Cardiac fibroblast (primary cell): ENCODE measurements at regions not wholly inside any gene's neighbourhood (a gene's known extent, or its start where the extent isn't known, plus 50 kb on each side); places are given as distances from the start of the nearest gene placed in this dataset.

Source experiments
- DNase-seq, 2 donors: peaks; one replicate each; pipeline versions ENCODE4 v3.0.0 to v3.0.0-alpha.2; 2010; ENCODE audit warnings: low read depth in 2 of 2
- H3K4me3 ChIP-seq, 2 donors: replicated peaks in 1 of 2; 1 replicate in 1 of 2; 2 replicates in 1 of 2; pipeline ENCODE4 v1.5.1; 2011; ENCODE audit warnings: low read depth in 2 of 2, low read length in 2 of 2, mild to moderate bottlenecking in 2 of 2, moderate library complexity in 1 of 2
- TF ChIP-seq, protein P1 (sequence below): IDR thresholded peaks from one replicate; pipeline ENCODE4 v1.5.1; 2011; ENCODE audit warnings: low read depth, mild to moderate bottlenecking, low read length, inconsistent platforms

DNA sequence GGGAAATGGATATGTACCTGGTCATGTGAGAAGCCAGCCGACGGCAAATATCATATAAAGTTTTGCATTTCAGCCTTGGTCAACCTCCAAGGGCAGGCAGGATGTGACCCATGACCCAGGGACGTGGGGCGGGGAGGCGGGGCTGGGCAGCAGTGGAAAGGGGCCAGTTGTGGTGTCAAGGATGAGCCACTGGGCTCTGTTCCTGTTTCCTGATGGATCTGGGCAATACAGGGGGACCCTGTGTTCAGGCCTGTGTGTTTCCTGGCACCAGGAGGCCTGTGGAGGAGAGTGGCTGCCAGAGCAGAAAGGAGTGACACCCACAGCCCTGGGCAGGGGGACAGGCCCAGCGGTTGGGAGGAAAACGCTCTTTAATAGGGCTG lies 106.9 kb downstream of the GATA6 start:
- H3K4me3 ChIP-seq = no peak overlapping the region
- TF ChIP-seq, protein P1, sequence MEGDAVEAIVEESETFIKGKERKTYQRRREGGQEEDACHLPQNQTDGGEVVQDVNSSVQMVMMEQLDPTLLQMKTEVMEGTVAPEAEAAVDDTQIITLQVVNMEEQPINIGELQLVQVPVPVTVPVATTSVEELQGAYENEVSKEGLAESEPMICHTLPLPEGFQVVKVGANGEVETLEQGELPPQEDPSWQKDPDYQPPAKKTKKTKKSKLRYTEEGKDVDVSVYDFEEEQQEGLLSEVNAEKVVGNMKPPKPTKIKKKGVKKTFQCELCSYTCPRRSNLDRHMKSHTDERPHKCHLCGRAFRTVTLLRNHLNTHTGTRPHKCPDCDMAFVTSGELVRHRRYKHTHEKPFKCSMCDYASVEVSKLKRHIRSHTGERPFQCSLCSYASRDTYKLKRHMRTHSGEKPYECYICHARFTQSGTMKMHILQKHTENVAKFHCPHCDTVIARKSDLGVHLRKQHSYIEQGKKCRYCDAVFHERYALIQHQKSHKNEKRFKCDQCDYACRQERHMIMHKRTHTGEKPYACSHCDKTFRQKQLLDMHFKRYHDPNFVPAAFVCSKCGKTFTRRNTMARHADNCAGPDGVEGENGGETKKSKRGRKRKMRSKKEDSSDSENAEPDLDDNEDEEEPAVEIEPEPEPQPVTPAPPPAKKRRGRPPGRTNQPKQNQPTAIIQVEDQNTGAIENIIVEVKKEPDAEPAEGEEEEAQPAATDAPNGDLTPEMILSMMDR = no peak
- no peak for DNase-seq

DNA sequence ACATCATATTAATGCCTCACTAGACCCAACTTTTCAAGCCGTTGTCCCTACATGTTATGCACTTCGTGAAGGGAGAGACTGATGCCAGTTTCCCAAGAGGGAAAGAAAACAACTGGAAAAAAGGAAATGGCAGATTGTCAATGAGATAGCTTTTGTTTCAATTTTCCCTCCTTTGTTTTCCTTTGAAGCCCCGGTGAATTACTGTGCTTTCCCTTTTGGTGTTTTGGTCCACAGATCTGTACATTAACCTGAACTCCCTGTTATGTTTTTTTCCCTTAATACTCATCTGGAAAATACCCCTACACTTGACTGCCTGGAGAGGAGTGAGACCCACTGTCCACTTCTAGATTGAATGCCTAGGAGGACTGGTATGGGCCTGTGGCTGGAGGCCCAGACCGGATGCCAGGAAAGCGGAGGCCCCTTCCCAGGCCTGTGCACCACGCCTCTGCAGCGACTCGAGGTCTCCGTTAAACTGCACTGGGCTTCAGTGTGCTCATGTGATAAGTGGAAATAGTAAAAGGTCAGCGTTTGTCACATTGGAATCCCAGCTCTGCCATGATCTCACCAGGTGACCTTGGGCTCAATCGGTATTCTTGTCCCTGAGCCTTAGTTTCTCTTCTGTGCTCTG lies 106.4 kb downstream of the GATA6 start:
- TF ChIP-seq, protein P1 = no peak
- no peak for DNase-seq
- no peak overlapping the region for H3K4me3 ChIP-seq

DNA sequence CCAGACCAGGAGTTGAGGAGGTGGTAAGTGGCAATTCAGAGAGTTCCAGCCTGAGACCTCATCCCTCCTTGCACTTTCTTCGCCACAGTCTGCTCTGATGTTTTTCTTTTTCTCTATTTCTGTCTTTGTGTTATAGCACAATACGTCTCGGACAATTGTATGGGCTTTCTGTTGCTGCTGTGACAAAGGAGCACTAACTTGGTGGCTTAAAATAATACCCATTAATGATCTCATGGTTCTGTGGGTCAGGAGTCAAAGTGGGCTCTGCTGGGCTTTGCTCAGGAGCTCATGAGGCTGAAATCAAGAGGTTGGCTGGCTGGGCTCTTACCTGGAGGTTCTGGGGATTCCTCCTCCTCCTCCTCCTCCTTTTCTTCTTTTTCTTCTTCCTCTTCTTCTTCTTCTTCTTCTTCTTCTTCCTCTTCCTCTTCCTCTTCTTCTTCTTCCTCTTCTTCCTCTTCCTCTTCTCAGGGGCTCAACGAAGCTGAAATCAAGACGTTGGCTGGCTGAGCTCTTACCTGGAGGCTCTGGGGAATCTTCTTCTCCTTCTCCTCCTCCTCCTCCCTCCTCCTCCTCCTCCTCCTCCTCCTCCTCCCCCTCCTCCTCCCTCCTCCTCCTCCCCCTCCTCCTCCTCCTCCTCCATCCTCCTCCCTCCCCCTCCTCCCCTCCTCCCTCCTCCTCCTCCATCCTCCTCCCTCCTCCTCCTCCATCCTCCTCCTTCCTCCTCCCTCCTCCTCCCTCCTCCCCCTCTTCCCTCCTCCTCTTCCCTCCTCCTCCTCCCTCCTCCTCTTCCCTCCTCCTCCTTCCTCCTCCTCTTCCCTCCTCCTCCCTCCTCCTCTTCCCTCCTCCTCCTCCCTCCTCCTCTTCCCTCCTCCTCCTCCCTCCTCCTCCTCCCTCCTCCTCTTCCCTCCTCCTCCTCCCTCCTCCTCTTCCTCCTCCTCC lies 104.0 kb downstream of the GATA6 start:
- H3K4me3 ChIP-seq = no peak overlapping the region
- DNase-seq = no peak
- TF ChIP-seq, protein P1 = no peak

DNA sequence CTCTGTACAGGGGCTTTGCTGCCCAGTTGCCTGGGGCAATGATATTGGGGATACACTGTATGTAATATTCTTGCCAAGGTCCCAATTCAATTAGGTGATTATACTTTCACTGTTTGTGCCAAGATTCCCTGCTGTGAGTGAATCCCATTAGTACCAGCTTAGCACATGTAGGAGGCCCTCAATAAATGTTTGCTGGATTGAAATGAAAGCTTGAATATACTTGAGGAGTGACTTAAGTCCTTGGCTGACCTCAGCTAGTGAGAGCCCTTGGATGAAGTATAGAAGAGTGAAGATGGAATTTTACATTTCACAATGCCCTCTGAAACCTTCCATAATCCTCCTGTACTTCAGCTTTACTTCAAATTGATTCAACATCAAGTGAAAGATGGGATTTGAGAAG lies 102.9 kb downstream of the GATA6 start:
- no peak overlapping the region for H3K4me3 ChIP-seq
- no peak for DNase-seq
- TF ChIP-seq, protein P1 = no peak

DNA sequence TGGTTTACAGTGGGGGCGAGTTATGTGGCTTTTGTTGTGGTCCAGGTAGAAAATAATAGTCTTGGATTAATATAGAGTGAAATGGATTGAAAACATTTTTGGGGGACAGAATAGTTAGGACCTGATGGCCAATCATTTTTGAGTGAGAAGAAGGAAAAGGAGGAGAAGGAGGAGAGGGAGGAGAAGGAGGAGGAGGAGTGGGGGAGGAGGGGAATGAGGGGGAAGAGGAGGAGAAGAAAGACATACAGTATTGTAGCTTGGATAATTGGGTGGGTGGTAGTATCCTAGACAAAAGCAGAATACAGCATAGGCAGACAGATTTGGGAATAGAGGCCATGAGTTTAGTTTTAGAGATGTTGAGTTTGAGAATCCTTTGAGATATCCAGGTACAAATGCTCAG lies 101.6 kb downstream of the GATA6 start:
- TF ChIP-seq, protein P1 = no peak
- DNase-seq = no peak
- no peak overlapping the region for H3K4me3 ChIP-seq

DNA sequence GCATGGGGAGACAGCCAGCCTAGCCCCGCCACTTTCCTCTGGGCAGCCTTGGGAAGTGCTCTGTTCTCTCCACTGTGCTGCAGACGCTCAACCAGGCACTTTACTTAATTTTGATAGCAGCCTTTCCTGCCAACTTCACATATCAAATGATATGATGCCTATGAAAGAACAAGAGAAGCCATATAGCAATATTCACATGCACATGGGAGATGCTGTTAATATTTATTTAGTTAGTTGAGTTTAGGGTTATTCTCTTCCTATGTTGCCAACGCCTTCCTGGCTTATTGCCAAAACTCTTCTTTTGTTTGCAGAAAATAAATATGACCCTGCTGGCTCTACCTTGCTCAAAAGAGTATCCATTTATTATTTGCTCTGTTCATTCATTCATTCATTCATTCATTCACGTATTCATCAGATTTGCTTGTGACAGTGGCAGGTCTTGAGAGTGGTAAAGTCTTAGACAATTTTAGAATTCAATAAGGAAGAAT lies 99.3 kb downstream of the GATA6 start:
- no peak overlapping the region for H3K4me3 ChIP-seq
- TF ChIP-seq, protein P1 = no peak

More for the DNA sequence above, 99.3 kb downstream of the GATA6 start:
- no peak for DNase-seq
